Skeletal muscle satellite cell (primary cell): ENCODE measurements at regions not wholly inside any gene's neighbourhood (a gene's known extent, or its start where the extent isn't known, plus 50 kb on each side); places are given as distances from the start of the nearest gene placed in this dataset.
"Not testable (repeated sequence)": the region's sequence is repeated elsewhere in the genome, so short reads cannot be mapped to it uniquely, and the experiment has no call there.

Experiments used
- H3K27me3 ChIP-seq: 2 replicates; pipeline ENCODE4 v1.7.0; 2013; ENCODE audit warnings: low read length; ENCODE audit not compliant: control insufficient read depth, insufficient read depth
- H3K36me3 ChIP-seq: 2 replicates; pipeline ENCODE4 v1.7.0; 2013; ENCODE audit warnings: mild to moderate bottlenecking, control low read depth, low read length; ENCODE audit not compliant: insufficient read depth
- H3K4me1 ChIP-seq: 2 replicates; pipeline ENCODE4 v1.7.0; 2013; ENCODE audit warnings: low read length; ENCODE audit not compliant: control insufficient read depth, insufficient read depth
- H3K4me2 ChIP-seq: 2 replicates; pipeline ENCODE4 v1.7.0; 2013; ENCODE audit warnings: mild to moderate bottlenecking, low read length
- H3K4me3 ChIP-seq: 2 replicates; pipeline ENCODE4 v1.7.0; 2013; ENCODE audit warnings: low read length
- H3K9ac ChIP-seq: 2 replicates; pipeline ENCODE4 v1.7.0; 2013; ENCODE audit warnings: mild to moderate bottlenecking, low read depth, low read length, moderate library complexity
- H3K9me3 ChIP-seq: replicated peaks from 2 replicates; pipeline ENCODE4 v1.7.0; 2013; ENCODE audit warnings: mild to moderate bottlenecking, control low read depth, low read length

DNA sequence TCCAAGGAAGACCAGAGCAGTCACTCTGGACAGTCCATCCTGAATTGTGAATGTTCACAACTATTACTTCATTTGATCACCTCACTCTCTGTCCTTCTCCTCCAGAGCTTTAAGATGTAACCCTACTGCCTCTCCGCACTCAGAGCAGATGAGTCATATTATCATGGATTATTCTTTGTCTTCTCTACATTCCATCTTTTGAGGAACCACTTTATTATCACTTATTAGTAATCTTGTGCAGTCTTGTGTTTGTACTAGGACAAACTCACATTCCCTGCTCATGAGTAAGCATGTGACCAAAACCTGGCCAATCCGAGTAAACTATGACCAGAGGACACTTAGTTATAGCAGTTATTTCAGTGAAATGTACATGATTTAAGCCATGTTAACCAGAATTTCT lies 401.5 kb upstream of the ADGRB3 start:
- Histone ChIP-seq H3K4me3 (no peak overlapping the region), H3K9me3 (no peaks in the 10 kb centered on the region), H3K9ac (no peak overlapping the region), H3K4me1 (no peaks in the 10 kb centered on the region), H3K27me3 (no peaks in the 10 kb centered on the region), H3K36me3 (no peaks in the 10 kb centered on the region), H3K4me2 (no peak overlapping the region)

DNA sequence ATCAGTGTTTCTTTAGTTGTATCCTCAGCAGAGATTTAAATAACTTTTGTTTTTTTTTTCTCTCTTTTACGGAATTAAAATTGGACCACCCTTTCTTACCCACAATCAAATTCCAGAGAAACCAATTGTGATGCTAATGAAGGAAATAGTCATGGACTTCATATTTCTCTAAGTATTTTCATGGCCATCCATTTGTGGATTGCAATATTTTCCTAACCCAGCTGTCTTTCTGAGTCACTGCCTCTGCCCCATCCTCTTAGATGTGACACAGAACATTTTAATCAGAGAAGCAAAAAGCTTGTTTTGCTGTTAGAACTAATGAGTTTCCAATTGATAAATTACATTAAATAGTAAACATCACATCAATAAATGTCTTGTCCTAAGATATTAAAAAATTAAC lies 405.5 kb upstream of the ADGRB3 start:
- H3K9ac ChIP-seq = no peak overlapping the region
- H3K9me3 ChIP-seq = no peaks in the 10 kb centered on the region
- H3K4me3 ChIP-seq = no peak overlapping the region
- H3K4me2 ChIP-seq = no peak overlapping the region
- no peaks in the 10 kb centered on the region for H3K4me1 ChIP-seq
- H3K27me3 ChIP-seq = no peaks in the 10 kb centered on the region
- no peaks in the 10 kb centered on the region for H3K36me3 ChIP-seq

DNA sequence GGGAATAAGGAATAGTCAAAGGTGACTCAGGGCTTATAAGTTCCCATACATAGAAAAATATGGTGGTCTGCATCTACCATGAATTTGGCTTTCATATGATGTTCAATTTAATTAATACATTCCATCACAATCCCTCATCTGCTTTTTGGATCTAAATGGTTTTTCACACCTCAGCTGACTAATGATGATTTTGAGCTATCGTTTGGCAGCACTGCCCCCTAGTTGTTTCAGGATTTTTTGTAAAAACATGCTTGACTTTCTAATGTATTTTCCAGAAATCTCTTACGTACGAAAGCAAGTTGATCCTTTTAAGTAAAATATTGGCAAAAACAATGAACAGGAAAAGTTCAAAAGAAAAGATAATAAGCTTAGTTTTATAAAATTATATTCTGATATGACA lies 408.6 kb upstream of the ADGRB3 start:
- H3K36me3 ChIP-seq = no peaks in the 10 kb centered on the region
- peaks cover 4% of the 10 kb centered on the region for H3K9me3 ChIP-seq
- H3K4me3 ChIP-seq = no peak overlapping the region
- H3K4me2 ChIP-seq = no peak overlapping the region
- H3K27me3 ChIP-seq = no peaks in the 10 kb centered on the region
- H3K9ac ChIP-seq = no peak overlapping the region
- H3K4me1 ChIP-seq = no peaks in the 10 kb centered on the region

DNA sequence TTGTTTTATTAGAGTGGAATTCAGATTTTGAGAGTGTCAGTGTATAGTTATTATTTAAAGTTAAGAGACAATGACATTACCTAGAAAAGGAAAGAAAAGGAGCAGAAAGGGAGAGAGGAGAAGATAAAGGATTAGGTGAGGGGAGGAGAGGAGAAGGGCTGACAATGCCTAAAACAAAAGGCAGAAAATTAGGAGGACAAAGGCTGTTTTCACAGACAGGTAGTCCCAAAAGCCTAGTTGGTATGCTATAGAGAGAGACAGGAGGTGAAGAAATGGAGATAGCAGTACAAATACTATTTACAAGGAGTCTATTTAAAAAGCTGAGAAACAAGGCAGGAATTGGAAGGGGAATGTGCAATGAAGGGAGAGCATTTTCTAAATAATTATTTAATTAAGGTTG lies 409.4 kb upstream of the ADGRB3 start:
- Histone ChIP-seq H3K4me2 (no peak overlapping the region), H3K36me3 (no peaks in the 10 kb centered on the region), H3K27me3 (no peaks in the 10 kb centered on the region), H3K4me3 (no peak overlapping the region), H3K4me1 (no peaks in the 10 kb centered on the region), H3K9ac (no peak overlapping the region), H3K9me3 (peaks cover 4% of the 10 kb centered on the region)

DNA sequence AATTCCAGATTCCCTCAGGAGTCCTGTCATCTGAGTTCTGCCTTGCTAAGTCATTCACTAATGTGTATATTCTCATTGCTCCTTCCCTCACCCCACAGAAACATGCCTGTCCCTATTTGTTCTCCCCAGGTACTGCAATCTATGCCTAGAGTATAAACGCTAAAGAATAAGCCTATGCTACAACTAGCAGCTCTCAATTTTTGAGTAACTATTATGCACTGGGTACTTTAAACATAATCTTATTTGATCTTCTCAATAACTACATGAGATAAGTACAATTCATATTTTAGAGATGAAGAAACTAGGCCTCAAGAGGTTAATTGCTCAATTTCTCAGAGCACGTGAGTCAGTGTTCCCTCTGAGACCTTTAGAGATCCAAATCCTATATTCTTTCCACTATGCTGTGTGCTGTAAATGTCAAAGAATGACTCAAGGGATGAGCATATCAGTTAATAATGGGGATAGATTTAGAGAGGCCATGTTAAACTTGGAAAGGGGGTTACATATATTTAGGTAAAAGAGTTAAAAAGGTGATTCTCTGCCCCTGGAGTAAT lies 423.8 kb upstream of the ADGRB3 start:
- no peaks in the 10 kb centered on the region for H3K36me3 ChIP-seq

DNA sequence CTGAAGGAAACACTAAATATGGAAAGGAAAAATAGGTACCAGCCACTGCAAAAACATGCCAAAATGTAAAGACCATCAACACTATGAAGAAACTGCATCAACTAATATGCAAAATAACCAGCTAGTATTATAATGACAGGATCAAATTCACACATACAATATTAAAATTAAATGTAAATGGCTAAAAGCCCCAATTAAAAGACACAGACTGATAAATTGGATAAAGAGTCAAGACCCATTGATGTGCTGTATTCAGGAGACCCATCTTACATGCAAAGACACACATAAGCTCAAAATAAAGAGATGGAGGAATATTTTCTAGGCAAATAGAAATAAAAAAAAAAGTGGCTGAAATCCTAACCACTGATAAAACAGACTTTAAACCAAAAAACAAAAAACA lies 427.5 kb upstream of the ADGRB3 start:
- not testable (repeated sequence) for H3K4me2 ChIP-seq, H3K27me3 ChIP-seq, H3K4me3 ChIP-seq, H3K36me3 ChIP-seq, H3K9ac ChIP-seq, H3K4me1 ChIP-seq, H3K9me3 ChIP-seq

More for the DNA sequence above, 423.8 kb upstream of the ADGRB3 start:
- no peak overlapping the region for H3K4me3 ChIP-seq
- no peaks in the 10 kb centered on the region for H3K27me3 ChIP-seq
- no peaks in the 10 kb centered on the region for H3K9me3 ChIP-seq
- H3K4me2 ChIP-seq = no peak overlapping the region
- no peak overlapping the region for H3K9ac ChIP-seq
- H3K4me1 ChIP-seq = no peaks in the 10 kb centered on the region

DNA sequence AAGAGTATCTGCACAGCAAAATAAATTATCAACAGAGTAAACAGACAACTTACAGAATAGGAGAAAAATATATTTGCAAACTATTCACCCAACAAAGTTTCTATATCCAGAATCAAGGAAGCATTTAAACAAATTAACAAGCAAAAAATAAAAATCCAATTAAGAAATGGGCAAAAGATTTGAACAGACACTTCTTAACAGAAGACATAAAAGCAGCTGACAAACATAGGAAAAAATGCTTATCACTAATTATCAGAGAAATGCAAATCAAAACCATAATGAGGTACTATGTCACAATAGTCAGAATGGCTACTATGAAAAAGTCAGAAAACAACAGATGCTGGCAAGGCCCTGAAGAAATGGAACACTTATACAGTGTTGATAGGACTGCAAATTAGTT lies 434.2 kb upstream of the ADGRB3 start:
- no peaks in the 10 kb centered on the region for H3K36me3 ChIP-seq
- H3K9me3 ChIP-seq = no peaks in the 10 kb centered on the region
- H3K9ac ChIP-seq = no peak overlapping the region
- no peaks in the 10 kb centered on the region for H3K4me1 ChIP-seq
- no peak overlapping the region for H3K4me3 ChIP-seq
- H3K27me3 ChIP-seq = no peaks in the 10 kb centered on the region
- no peak overlapping the region for H3K4me2 ChIP-seq

DNA sequence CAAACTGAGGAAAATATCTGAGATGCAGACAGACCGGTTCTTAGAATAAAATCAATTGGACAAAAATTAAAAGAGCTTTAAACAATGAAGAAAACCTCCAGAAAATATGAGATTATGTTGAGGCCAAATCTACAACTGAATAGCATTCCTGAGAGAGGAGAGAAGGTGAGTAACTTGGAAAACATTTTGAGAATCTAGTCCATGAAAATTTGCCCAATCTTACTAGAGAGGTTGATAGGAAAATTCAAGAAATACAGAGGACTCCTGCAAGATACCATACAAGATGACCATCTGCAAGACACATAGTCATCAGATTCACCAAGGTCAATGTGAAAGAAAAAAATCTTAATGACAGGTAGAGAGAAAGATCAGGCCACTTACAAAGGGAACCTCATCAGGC lies 437.7 kb upstream of the ADGRB3 start:
- Histone ChIP-seq H3K27me3 (no peaks in the 10 kb centered on the region), H3K4me2 (no peak overlapping the region), H3K9me3 (peaks cover 3% of the 10 kb centered on the region), H3K9ac (no peak overlapping the region), H3K36me3 (no peaks in the 10 kb centered on the region), H3K4me1 (no peaks in the 10 kb centered on the region), H3K4me3 (no peak overlapping the region)

DNA sequence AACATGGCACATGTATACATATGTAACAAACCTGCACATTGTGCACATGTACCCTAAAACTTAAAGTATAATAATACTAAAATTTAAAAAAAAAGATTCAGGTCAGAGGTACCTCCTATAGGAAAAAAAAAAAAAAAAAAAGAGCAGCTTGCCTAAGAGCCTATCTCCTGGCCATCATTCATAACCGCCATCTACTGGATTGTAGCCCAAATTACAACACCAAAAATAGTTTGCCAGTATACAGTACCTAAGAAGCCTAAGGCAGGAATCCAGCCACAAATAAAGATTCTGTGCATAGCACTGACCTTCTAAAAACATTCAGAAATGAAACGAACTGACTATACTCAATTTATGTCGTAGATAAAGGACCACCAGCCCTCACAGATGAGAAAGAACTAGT lies 438.4 kb upstream of the ADGRB3 start:
- Histone ChIP-seq H3K9ac (no peak overlapping the region), H3K4me2 (no peak overlapping the region), H3K27me3 (no peaks in the 10 kb centered on the region), H3K4me3 (no peak overlapping the region), H3K4me1 (no peaks in the 10 kb centered on the region), H3K9me3 (peaks cover 3% of the 10 kb centered on the region), H3K36me3 (no peaks in the 10 kb centered on the region)

DNA sequence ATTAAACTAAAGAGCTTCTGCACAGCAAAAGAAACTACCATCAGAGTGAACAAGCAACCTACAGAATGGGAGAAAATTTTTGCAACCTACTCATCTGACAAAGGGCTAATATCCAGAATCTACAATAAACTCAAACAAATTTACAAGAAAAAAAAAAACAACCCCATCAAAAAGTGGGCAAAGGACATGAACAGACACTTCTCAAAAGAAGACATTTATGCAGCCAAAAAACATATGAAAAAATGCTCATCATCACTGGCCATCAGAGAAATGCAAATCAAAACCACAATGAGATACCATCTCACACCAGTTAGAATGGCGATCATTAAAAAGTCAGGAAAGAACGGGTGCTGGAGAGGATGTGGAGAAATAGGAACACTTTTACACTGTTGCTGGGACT lies 439.3 kb upstream of the ADGRB3 start:
- H3K4me1 ChIP-seq, H3K27me3 ChIP-seq, H3K9me3 ChIP-seq, H3K36me3 ChIP-seq, H3K4me2 ChIP-seq, H3K9ac ChIP-seq, H3K4me3 ChIP-seq: not testable (repeated sequence)

DNA sequence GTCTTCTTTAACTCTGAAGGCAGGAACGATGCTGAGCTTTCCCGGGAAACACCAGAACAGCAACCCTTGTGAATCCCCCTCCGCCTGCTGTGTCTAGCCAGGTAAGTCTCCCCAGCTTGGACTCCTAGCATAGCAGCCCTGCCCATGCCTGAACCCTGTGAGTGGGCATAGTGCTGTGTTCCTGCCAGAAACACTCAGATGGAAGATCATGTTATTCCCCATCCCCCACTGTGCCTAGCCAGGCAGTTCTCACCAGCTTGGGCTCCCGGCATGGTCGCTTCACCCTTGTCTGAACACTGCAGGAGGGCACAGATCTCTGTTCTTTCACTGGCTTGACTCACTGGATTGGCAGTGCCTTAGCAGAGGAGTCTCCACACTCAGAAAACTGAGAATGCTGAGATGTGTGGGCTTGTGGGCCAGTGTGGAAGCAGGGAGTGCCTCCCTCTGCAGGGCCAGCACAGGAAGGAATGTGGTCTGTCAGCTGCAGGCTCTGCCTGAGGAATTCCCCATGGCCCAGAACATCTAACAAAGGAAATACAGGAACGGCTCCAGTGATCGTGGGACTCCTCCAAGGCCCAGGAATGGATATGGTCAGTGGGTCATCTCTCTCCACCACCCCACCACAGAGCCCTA lies 440.1 kb upstream of the ADGRB3 start:
- H3K9me3 ChIP-seq = peaks cover 3% of the 10 kb centered on the region
- no peak overlapping the region for H3K4me3 ChIP-seq
- H3K9ac ChIP-seq = no peak overlapping the region
- H3K27me3 ChIP-seq = no peaks in the 10 kb centered on the region
- H3K4me1 ChIP-seq = no peaks in the 10 kb centered on the region
- no peak overlapping the region for H3K4me2 ChIP-seq
- no peaks in the 10 kb centered on the region for H3K36me3 ChIP-seq

DNA sequence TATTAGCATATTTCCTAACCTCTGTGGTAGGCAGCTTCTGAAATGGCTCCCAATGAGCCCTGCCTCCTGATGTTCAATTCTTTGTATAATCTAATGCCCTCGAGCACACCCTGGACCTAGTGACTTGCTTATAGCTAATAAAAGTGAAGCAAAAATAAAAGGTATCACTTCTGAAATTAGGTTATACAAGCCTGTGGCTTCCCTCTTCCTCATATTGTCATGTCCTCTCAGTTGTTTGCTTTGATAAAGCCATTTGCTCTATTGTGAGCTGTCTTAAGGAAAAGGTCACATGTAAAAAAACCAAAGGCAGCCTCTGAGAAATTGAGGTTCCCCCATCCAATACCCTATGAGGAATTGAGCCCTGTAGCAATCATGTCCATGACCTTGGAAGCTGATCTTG lies 442.1 kb upstream of the ADGRB3 start:
- H3K4me1 ChIP-seq = no peaks in the 10 kb centered on the region
- no peaks in the 10 kb centered on the region for H3K36me3 ChIP-seq
- H3K27me3 ChIP-seq = no peaks in the 10 kb centered on the region
- no peak overlapping the region for H3K4me3 ChIP-seq
- peaks cover 3% of the 10 kb centered on the region for H3K9me3 ChIP-seq
- H3K9ac ChIP-seq = no peak overlapping the region
- no peak overlapping the region for H3K4me2 ChIP-seq
